A549 (cell line): ENCODE measurements at regions not wholly inside any gene's neighbourhood (a gene's known extent, or its start where the extent isn't known, plus 50 kb on each side); places are given as distances from the start of the nearest gene placed in this dataset.

Experiments
- ATAC-seq, 2 experiments: fragments of 200-7000 bp in 1 of 2; fragments of >200 bp in 1 of 2; cut with Nextera tagmentation in 1 of 2; cut with Tn5 transposase in 1 of 2; 3 replicates each; pipeline versions ENCODE4 v1.8.0 to v1.9.1; 2018 to 2020; ENCODE audit warnings: mild to moderate bottlenecking in 1 of 2, moderate library complexity in 1 of 2
- CTCF ChIA-PET: fragments of 300-600 bp; sonication (Branson Sonifier 250); formaldehyde crosslinking; extraction: SDS; loops from one replicate; lab custom pipeline; 2021; ENCODE audit warnings: antibody characterized with exemption, inconsistent platforms; lab: Yijun Ruan, JAX
- POLR2A ChIA-PET: fragments of 350-600 bp; formaldehyde crosslinking; extraction: SDS; loops from one replicate; lab custom pipeline; 2021; ENCODE audit warnings: antibody characterized with exemption, inconsistent platforms; lab: Yijun Ruan, JAX
- DNase-seq, 2 experiments: peaks; one replicate each; pipeline versions ENCODE4 v3.0.0 to v3.0.0-alpha.2; 2011 to 2016; ENCODE audit warnings: low read depth in 1 of 2, low spot score in 1 of 2
- FAIRE-seq: peaks from 2 replicates; lab custom pipeline; 2011; peaks lifted over from hg19 to GRCh38; lab: Jason Lieb, UNC
- H3K27ac ChIP-seq, 2 experiments: fragments of >200 bp; sonication (Bioruptor Twin); formaldehyde crosslinking; 3 replicates each; pipeline ENCODE4 v1.5.1; 2016 to 2017
- H3K4me1 ChIP-seq: fragments of >200 bp; sonication (Bioruptor Twin); formaldehyde crosslinking; 3 replicates; pipeline ENCODE4 v1.6.1; 2016
- H3K4me2 ChIP-seq: fragments of >200 bp; sonication (Bioruptor Twin); formaldehyde crosslinking; 3 replicates; pipeline ENCODE4 v1.6.1; 2016
- H3K4me3 ChIP-seq: fragments of >200 bp; sonication (Bioruptor Twin); formaldehyde crosslinking; 3 replicates; pipeline ENCODE4 v1.5.1; 2016
- H3K9me3 ChIP-seq: fragments of >200 bp; sonication (Bioruptor Twin); formaldehyde crosslinking; 3 replicates; pipeline ENCODE4 v1.6.1; 2016
- CBX8 ChIP-seq: fragments of 200-600 bp; sonication (generic); IDR thresholded peaks from 2 replicates; pipeline ENCODE4 v1.6.1; 2016
- CTCF ChIP-seq: fragments of >200 bp; sonication (Bioruptor Twin); formaldehyde crosslinking; IDR thresholded peaks from 3 replicates; pipeline ENCODE4 v1.5.1; 2016
- ESRRA ChIP-seq: fragments of 150-350 bp; IDR thresholded peaks from 2 replicates; pipeline ENCODE4 v1.6.1; 2014; ENCODE audit warnings: mild to moderate bottlenecking, low read length, borderline replicate concordance
- FOSL2 ChIP-seq, 2 experiments: fragments of 450-650 bp in 1 of 2; fragments of >200 bp in 1 of 2; sonication (Bioruptor Twin) in 1 of 2; formaldehyde crosslinking; IDR thresholded peaks; 2 replicates each; pipeline versions ENCODE4 v1.5.0 to v1.6.1; 2016 to 2020; ENCODE audit warnings: mild to moderate bottlenecking in 1 of 2, moderate library complexity in 1 of 2
- GATA3 ChIP-seq: IDR thresholded peaks from 2 replicates; pipeline ENCODE4 v1.6.1; 2012; ENCODE audit warnings: borderline replicate concordance
- HES2 ChIP-seq: fragments of >200 bp; sonication (Bioruptor Twin); formaldehyde crosslinking; IDR thresholded peaks from 2 replicates; pipeline ENCODE4 v1.6.1; 2016
- HEYL ChIP-seq: fragments of 250-450 bp; sonication (Bioruptor Pico); IDR thresholded peaks from 2 replicates; pipeline ENCODE4 v1.8.0; 2021; ENCODE audit warnings: mild to moderate bottlenecking, moderate library complexity
- JUN ChIP-seq, 2 experiments: fragments of >200 bp; sonication (Bioruptor Twin); formaldehyde crosslinking; IDR thresholded peaks; 2 replicates in 1 of 2; 3 replicates in 1 of 2; pipeline ENCODE4 v1.6.1; 2016 to 2017
- RNF2 ChIP-seq: fragments of 200-600 bp; sonication (generic); IDR thresholded peaks from 2 replicates; pipeline ENCODE4 v1.6.1; 2016; ENCODE audit warnings: low read depth, mild to moderate bottlenecking, antibody characterized with exemption, moderate library complexity, borderline replicate concordance
- WGBS: methylation state at CpG from one replicate; pipeline ENCODE4 v1.1.6; 2017; ENCODE audit errors: missing lambda C conversion rate; 5-methylcytosine and 5-hydroxymethylcytosine counted together
- TF ChIP-seq, protein P1 (sequence below): IDR thresholded peaks from 2 replicates; pipeline ENCODE4 v1.6.1; 2012
- TF ChIP-seq, protein P2 (sequence below): fragments of 450-650 bp; IDR thresholded peaks from 2 replicates; pipeline ENCODE4 v1.6.1; 2014; ENCODE audit warnings: antibody characterized with exemption
- TF ChIP-seq, protein P3 (sequence below): fragments of 150-350 bp; IDR thresholded peaks from 2 replicates; pipeline ENCODE4 v1.6.1; 2014; ENCODE audit warnings: low read depth, mild to moderate bottlenecking, low read length

DNA sequence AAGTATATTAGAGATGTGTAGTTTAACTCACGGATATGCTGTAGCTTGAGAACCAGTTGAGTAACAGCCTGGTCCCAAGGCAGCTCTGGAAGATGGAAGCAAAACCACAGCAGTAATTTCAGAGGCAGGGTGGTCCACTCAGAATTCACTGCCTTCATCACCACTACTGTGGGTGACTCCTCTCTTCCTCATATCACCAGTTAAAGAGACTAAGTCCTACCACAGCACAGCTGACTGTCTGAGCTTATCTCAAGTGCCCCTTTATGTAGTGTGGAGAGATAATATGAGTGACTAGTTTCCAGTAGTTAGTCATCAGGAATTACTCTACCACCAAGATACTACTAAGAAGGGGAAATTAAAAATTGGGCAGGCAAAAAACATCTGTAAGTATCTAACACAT is 1571.2 kb upstream of the C9orf72 start:
- FAIRE-seq (no peak), ATAC-seq (no peak), DNase-seq (no peak)
- H3K4me2 ChIP-seq, result no peak overlapping the region
- TF ChIP-seq, protein P1, sequence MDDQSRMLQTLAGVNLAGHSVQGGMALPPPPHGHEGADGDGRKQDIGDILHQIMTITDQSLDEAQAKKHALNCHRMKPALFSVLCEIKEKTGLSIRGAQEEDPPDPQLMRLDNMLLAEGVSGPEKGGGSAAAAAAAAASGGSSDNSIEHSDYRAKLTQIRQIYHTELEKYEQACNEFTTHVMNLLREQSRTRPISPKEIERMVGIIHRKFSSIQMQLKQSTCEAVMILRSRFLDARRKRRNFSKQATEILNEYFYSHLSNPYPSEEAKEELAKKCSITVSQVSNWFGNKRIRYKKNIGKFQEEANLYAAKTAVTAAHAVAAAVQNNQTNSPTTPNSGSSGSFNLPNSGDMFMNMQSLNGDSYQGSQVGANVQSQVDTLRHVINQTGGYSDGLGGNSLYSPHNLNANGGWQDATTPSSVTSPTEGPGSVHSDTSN, result no peak
- TF ChIP-seq, all 56 proteins: peak for 0
- POLR2A ChIA-PET, result no interaction called here
- Histone ChIP-seq H3K9me3 (peaks cover 4% of the 10 kb centered on the region; the same call in 1 of the 3 replicates), H3K4me1 (no peaks in the 10 kb centered on the region), H3K27ac (no peak overlapping the region), H3K4me3 (no peak overlapping the region)
- CTCF ChIA-PET, result no interaction called here
- WGBS, result 69% methylated on average over 1 of the region's 1 CpG

GRCh38 chr9:29150606-29151005 is 1577.3 kb upstream of the C9orf72 start:
- TF ChIP-seq FOSL2 (IDR thresholded peaks at IDR 0.05) (no peak), FOSL2 (CRISPR knock-in tag; IDR thresholded peaks at IDR 0.05) (no peak), CBX8 (no peak), CTCF (no peak), HES2 (no peak), RNF2 (no peak)
- TF ChIP-seq, protein P2, sequence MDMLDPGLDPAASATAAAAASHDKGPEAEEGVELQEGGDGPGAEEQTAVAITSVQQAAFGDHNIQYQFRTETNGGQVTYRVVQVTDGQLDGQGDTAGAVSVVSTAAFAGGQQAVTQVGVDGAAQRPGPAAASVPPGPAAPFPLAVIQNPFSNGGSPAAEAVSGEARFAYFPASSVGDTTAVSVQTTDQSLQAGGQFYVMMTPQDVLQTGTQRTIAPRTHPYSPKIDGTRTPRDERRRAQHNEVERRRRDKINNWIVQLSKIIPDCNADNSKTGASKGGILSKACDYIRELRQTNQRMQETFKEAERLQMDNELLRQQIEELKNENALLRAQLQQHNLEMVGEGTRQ, result no peak
- TF ChIP-seq, protein P3, sequence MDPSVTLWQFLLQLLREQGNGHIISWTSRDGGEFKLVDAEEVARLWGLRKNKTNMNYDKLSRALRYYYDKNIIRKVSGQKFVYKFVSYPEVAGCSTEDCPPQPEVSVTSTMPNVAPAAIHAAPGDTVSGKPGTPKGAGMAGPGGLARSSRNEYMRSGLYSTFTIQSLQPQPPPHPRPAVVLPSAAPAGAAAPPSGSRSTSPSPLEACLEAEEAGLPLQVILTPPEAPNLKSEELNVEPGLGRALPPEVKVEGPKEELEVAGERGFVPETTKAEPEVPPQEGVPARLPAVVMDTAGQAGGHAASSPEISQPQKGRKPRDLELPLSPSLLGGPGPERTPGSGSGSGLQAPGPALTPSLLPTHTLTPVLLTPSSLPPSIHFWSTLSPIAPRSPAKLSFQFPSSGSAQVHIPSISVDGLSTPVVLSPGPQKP, result no peak
- ChIA-PET CTCF (no interaction called here), POLR2A (no interaction called here)
- FAIRE-seq (no peak), ATAC-seq (no peak), DNase-seq (no peak)
- Histone ChIP-seq H3K9me3 (no peaks in the 10 kb centered on the region), H3K4me3 (no peak overlapping the region), H3K4me2 (no peak overlapping the region), H3K27ac (no peak overlapping the region), H3K4me1 (no peaks in the 10 kb centered on the region)
- 58% methylated on average over 3 of the region's 3 CpGs for WGBS

GRCh38 chr9:29160763-29161353 is 1587.6 kb upstream of the C9orf72 start:
- DNase-seq, result no peak
- Histone ChIP-seq H3K9me3 (no peaks in the 10 kb centered on the region), H3K4me2 (no peak overlapping the region), H3K4me1 (no peaks in the 10 kb centered on the region)
- CTCF ChIA-PET, result no interaction called here
- TF ChIP-seq GATA3 (no peak), JUN (IDR thresholded peaks at IDR 0.05) (no peak), CTCF (no peak), HEYL (CRISPR knock-in tag) (no peak), ESRRA (no peak)
- TF ChIP-seq, all 56 proteins: peak for 0
- 76% methylated on average over 6 of the region's 6 CpGs for WGBS
- Histone ChIP-seq H3K4me3 (no peak overlapping the region), H3K27ac (no peak overlapping the region)
- POLR2A ChIA-PET, result no interaction called here
- FAIRE-seq (no peak), ATAC-seq (no peak)
